HepG2 (cell line): ENCODE measurements at regions not wholly inside any gene's neighbourhood (a gene's known extent, or its start where the extent isn't known, plus 50 kb on each side); places are given as distances from the start of the nearest gene placed in this dataset.

Experiments
- ARNT2 ChIP-seq: sonication (generic); formaldehyde crosslinking; IDR thresholded peaks from 2 replicates; pipeline ENCODE4 v1.8.0; 2022; ENCODE audit warnings: mild to moderate bottlenecking, low read depth, missing genetic modification reagents, moderate library complexity
- ATF6 ChIP-seq: sonication (generic); formaldehyde crosslinking; conservative IDR thresholded peaks from 2 replicates; pipeline ENCODE4 v1.4.0; 2020; ENCODE audit warnings: missing genetic modification reagents
- FOXJ3 ChIP-seq: sonication (generic); formaldehyde crosslinking; IDR thresholded peaks from 2 replicates; pipeline ENCODE4 v1.4.0; 2020; ENCODE audit warnings: missing genetic modification reagents, mild to moderate bottlenecking, borderline replicate concordance
- KDM6A ChIP-seq: IDR thresholded peaks from 2 replicates; pipeline ENCODE4 v1.6.1; 2016; ENCODE audit warnings: low read depth
- PCBP2 ChIP-seq: fragments of 200-400 bp; formaldehyde crosslinking; optimal IDR thresholded peaks from 2 replicates; pipeline ENCODE3; 2018; ENCODE audit warnings: low read length, low read depth; ENCODE audit not compliant: poor library complexity, severe bottlenecking
- POLR2AphosphoS5 ChIP-seq: IDR thresholded peaks from 2 replicates; pipeline ENCODE4 v1.6.1; 2012; ENCODE audit warnings: low read depth, low read length
- SP140L ChIP-seq: sonication (generic); formaldehyde crosslinking; IDR thresholded peaks from 2 replicates; pipeline ENCODE4 v1.4.0; 2020; ENCODE audit warnings: missing genetic modification reagents, borderline replicate concordance
- YY1 ChIP-seq: IDR thresholded peaks from 2 replicates; pipeline ENCODE4 v1.6.1; 2011; ENCODE audit warnings: low read length, low read depth, moderate library complexity, mild to moderate bottlenecking; ENCODE audit not compliant: insufficient read depth, insufficient replicate concordance
- ZNF121 ChIP-seq: sonication (generic); formaldehyde crosslinking; IDR thresholded peaks from 2 replicates; pipeline ENCODE4 v1.5.0; 2020; ENCODE audit warnings: mild to moderate bottlenecking, missing genetic modification reagents
- ZNF280B ChIP-seq: sonication (generic); formaldehyde crosslinking; IDR thresholded peaks from 2 replicates; pipeline ENCODE4 v1.5.0; 2020; ENCODE audit warnings: missing genetic modification reagents, mild to moderate bottlenecking, borderline replicate concordance
- ZNF30 ChIP-seq: sonication (generic); formaldehyde crosslinking; IDR thresholded peaks from 2 replicates; pipeline ENCODE4 v1.5.0; 2020; ENCODE audit warnings: mild to moderate bottlenecking, missing genetic modification reagents

- TF ChIP-seq ARNT2 (CRISPR knock-in tag) = no peak
- TF ChIP-seq POLR2AphosphoS5 = no peak
- TF ChIP-seq SP140L (CRISPR knock-in tag) = no peak
- TF ChIP-seq ATF6 = no peak
- no peak for TF ChIP-seq FOXJ3 (CRISPR knock-in tag)
- no peak for TF ChIP-seq PCBP2
- no peak for TF ChIP-seq ZNF121
- no peak for TF ChIP-seq YY1
- TF ChIP-seq ZNF30 (CRISPR knock-in tag) = no peak
- TF ChIP-seq ZNF280B (CRISPR knock-in tag) = no peak
- no peak for TF ChIP-seq KDM6A (CRISPR knock-in tag)
These were observed 243.8 kb downstream of the SOX2 start for GRCh38 chr3:181955566-181955965.
